T-helper 2 cell (primary cell): ENCODE measurements at regions not wholly inside any gene's neighbourhood (a gene's known extent, or its start where the extent isn't known, plus 50 kb on each side); places are given as distances from the start of the nearest gene placed in this dataset.
"Not testable (repeated sequence)": the region's sequence is repeated elsewhere in the genome, so short reads cannot be mapped to it uniquely, and the experiment has no call there.

Experiments used
- DNase-seq, 5 experiments: peaks; one replicate each; pipeline versions ENCODE4 v3.0.0 to v3.0.0-alpha.2; 2012 to 2022

- DNase-seq: no peak
Observed at GRCh38 chr1:244301595-244302130, 150.0 kb downstream of the ADSS2 start.

- DNase-seq: no peak
Observed at GRCh38 chr1:244302876-244303609, 148.7 kb downstream of the ADSS2 start.

GRCh38 chr1:244303610-244303969 lies 148.1 kb downstream of the ADSS2 start:
- DNase-seq: no peak

- DNase-seq: no peak
Observed at GRCh38 chr1:244304156-244304555, 147.6 kb downstream of the ADSS2 start.

- DNase-seq: no peak
Observed at GRCh38 chr1:244304656-244305055, 147.1 kb downstream of the ADSS2 start.

- no peak for DNase-seq
Observed at GRCh38 chr1:244305776-244306341, 145.8 kb downstream of the ADSS2 start.

GRCh38 chr1:244306544-244306943 lies 145.2 kb downstream of the ADSS2 start:
- no peak for DNase-seq

- not testable (repeated sequence) for DNase-seq
Observed at GRCh38 chr1:244309191-244309590, 142.5 kb downstream of the ADSS2 start.

GRCh38 chr1:244311784-244312532 lies 139.8 kb downstream of the ADSS2 start:
- DNase-seq: no peak

GRCh38 chr1:244313346-244313745 lies 138.4 kb downstream of the ADSS2 start:
- DNase-seq: no peak

GRCh38 chr1:244314921-244315559 lies 136.7 kb downstream of the ADSS2 start:
- no peak for DNase-seq

- no peak for DNase-seq
Observed at GRCh38 chr1:244315996-244316395, 135.7 kb downstream of the ADSS2 start.

- no peak for DNase-seq
Observed at GRCh38 chr1:244316407-244316806, 135.3 kb downstream of the ADSS2 start.

GRCh38 chr1:244316986-244317655 lies 134.6 kb downstream of the ADSS2 start:
- DNase-seq: no peak

GRCh38 chr1:244318078-244318477 lies 133.6 kb downstream of the ADSS2 start:
- no peak for DNase-seq

GRCh38 chr1:244318512-244318911 lies 133.2 kb downstream of the ADSS2 start:
- DNase-seq: peak in 1 of 5 experiments; percentile 63

GRCh38 chr1:244319283-244320132 lies 132.2 kb downstream of the ADSS2 start:
- DNase-seq: peak in 2 of 5 experiments; percentile 77 to 88

- DNase-seq: no peak
Observed at GRCh38 chr1:244322181-244322580, 129.5 kb downstream of the ADSS2 start.

GRCh38 chr1:244322791-244323521 lies 128.8 kb downstream of the ADSS2 start:
- peak in 2 of 5 experiments; percentile 52 to 89 for DNase-seq

GRCh38 chr1:244324176-244324883 lies 127.4 kb downstream of the ADSS2 start:
- peak in 1 of 5 experiments; percentile 52 for DNase-seq
